ENCODE measurements at regions not wholly inside any gene's neighbourhood (a gene's known extent, or its start where the extent isn't known, plus 50 kb on each side); places are given as distances from the start of the nearest gene placed in this dataset.
"Not testable (repeated sequence)": the region's sequence is repeated elsewhere in the genome, so short reads cannot be mapped to it uniquely, and the experiment has no call there.

DNA sequence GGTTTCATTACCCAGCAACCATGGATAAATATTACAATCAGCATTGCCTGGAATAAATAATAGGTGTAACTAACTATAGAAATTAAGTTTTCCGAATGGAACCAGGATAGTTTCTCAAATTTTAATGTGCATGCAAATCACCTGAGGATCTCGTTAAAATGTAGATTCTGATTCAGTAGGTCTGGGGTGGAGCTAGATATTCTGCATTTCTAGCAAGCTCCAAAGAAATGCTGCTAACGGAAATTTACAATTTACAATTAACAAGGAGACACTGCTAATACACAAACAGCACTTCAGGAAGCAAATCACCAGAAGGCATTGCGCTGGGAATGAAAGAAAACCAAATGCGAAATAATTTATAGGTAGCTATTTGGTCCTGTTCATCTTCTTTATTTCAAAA lies 597.5 kb upstream of the KLF12 start:
- TF ChIP-seq, protein P1, sequence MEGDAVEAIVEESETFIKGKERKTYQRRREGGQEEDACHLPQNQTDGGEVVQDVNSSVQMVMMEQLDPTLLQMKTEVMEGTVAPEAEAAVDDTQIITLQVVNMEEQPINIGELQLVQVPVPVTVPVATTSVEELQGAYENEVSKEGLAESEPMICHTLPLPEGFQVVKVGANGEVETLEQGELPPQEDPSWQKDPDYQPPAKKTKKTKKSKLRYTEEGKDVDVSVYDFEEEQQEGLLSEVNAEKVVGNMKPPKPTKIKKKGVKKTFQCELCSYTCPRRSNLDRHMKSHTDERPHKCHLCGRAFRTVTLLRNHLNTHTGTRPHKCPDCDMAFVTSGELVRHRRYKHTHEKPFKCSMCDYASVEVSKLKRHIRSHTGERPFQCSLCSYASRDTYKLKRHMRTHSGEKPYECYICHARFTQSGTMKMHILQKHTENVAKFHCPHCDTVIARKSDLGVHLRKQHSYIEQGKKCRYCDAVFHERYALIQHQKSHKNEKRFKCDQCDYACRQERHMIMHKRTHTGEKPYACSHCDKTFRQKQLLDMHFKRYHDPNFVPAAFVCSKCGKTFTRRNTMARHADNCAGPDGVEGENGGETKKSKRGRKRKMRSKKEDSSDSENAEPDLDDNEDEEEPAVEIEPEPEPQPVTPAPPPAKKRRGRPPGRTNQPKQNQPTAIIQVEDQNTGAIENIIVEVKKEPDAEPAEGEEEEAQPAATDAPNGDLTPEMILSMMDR (conservative IDR thresholded peaks at IDR 0.05; ENCODE audit: control insufficient read depth, insufficient read depth, low read depth, low read length): no peak
- no peak for DNase-seq (ENCODE audit: low read depth)
- H3K4me3 ChIP-seq (ENCODE audit: control insufficient read depth, low read depth, low read length): no peak overlapping the region

DNA sequence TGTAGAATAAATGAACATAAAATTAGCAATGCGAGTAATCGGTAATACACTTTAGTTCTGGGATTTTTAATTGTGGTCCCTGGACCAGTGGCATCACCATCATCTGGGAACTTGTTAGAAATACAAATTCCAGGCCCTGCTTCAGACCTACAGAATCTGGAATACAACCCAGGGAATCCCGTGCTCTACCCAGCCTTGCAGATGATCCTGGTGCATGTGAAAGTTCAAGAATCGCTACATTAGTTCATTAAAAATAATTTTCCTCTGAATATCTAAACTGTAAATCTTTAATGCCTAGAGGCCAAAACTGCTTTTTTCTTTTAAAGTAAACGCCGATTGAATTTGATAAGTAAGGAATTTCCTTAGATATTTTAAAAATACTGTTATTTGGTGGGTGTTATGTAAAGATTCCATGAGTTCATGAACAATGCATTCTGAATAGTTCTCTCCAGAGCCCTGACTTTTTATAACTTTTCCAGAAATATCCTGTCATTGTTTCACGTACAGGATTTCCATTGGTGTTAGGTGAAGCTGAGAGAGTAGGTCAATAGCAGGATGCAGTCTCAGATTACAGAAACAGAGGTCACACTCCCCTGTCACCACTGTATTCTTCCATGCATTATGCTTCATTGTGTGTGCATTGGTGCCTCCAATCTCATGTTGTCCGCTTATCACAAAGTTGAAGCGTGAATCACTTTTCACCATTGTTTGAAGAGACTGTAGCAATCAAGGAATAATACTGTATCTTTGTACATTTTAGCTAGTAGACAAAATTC lies 596.5 kb upstream of the KLF12 start:
- TF ChIP-seq, protein P1 (conservative IDR thresholded peaks at IDR 0.05; ENCODE audit: control insufficient read depth, insufficient read depth, low read depth, low read length): no peak
- no peak for DNase-seq (ENCODE audit: low read depth)
- no peak overlapping the region for H3K4me3 ChIP-seq (ENCODE audit: control insufficient read depth, low read depth, low read length)

DNA sequence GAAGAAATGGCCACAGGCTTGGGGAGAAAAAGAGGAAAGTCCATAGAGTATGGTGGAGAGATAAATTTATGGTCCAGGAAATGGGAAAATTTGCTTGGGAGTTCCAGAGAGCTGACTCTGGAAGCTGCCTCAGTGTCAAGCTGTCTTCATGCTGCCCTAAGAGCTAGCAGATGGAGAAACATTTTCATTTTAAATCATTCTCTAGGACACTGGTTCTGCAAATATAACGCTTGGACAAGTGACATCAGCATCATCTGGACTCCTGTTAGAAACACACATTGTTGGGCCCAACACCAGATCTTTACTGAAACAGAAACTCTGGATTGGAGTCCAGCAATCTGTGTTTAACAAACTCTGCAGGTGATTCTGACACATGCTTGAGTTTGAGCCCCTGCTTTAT lies 592.0 kb upstream of the KLF12 start:
- no peak for DNase-seq (ENCODE audit: low read depth)
- TF ChIP-seq, protein P1 (conservative IDR thresholded peaks at IDR 0.05; ENCODE audit: control insufficient read depth, insufficient read depth, low read depth, low read length): no peak
- H3K4me3 ChIP-seq (ENCODE audit: control insufficient read depth, low read depth, low read length): no peak overlapping the region

DNA sequence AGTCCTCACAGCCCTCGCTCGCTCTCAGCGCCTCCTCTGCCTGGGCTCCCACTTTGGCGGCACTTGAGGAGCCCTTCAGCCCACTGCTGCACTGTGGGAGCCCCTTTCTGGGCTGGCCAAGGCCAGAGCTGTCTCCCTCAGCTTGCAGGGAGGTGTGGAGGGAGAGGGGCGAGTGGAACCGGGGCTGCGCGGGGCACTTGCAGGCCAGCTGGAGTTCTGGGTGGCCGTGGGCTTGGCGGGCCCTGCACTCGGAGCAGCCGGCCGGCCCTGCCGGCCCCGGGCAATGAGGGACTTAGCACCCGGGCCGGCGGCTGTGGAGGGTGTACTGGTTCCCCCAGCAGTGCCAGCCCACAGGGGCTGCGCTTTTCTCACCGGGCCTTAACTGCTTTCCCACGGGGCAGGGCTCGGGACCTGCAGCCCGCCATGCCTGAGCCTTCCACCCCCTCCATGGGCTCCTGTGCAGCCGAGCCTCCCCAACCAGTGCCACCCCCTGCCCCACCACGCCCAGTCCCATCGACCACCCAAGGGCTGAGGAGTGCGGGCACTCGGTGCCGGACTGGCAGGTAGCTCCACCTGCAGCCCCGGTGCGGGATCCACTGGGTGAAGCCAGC lies 584.1 kb upstream of the KLF12 start:
- not testable (repeated sequence) for H3K4me3 ChIP-seq (ENCODE audit: control insufficient read depth, low read depth, low read length); DNase-seq (ENCODE audit: low read depth)

DNA sequence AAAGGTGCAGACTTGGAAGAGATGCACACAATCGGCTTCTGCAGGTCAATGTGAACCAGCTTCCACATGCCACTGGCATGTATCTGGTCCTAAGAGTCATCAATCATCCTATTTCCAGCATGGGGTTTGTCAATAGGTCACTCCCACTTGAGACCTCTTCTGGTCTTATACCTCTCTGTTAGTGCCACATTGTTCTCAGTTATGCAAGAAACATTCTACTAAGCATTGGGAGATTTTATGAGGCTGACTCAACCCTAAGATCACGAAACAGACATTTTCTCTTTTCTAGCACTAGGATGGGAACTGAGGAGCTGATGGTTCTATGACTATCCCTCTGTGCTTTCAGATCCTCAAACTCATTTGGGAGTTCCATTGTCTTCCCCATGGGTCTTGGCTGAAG lies 581.5 kb upstream of the KLF12 start:
- TF ChIP-seq, protein P1 (conservative IDR thresholded peaks at IDR 0.05; ENCODE audit: control insufficient read depth, insufficient read depth, low read depth, low read length): no peak

DNA sequence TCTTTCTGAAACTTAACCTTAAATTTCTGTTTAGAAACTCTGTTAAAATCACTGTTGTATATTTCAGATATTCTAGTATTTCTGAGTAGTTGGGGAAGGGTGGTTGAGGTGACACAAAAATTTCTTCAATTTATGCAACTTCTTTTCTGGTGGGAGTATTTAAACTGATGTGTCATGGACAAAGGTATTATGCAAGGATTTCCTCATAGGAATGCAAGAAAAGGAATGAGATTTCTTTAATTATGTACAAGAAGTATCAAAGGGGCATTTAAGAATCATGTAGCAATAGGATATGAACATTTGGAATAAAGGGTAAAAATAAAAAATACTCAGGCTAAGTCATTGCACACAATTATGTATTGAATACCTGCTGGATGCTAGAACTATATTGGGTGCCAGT lies 575.8 kb upstream of the KLF12 start:
- H3K4me3 ChIP-seq (ENCODE audit: control insufficient read depth, low read depth, low read length): no peak overlapping the region
- TF ChIP-seq, protein P1 (conservative IDR thresholded peaks at IDR 0.05; ENCODE audit: control insufficient read depth, insufficient read depth, low read depth, low read length): no peak
- peak; percentile 61 for DNase-seq (ENCODE audit: low read depth)

More for the DNA sequence above, 581.5 kb upstream of the KLF12 start:
- H3K4me3 ChIP-seq (ENCODE audit: control insufficient read depth, low read depth, low read length): no peak overlapping the region
- peak; percentile 25 for DNase-seq (ENCODE audit: low read depth)

DNA sequence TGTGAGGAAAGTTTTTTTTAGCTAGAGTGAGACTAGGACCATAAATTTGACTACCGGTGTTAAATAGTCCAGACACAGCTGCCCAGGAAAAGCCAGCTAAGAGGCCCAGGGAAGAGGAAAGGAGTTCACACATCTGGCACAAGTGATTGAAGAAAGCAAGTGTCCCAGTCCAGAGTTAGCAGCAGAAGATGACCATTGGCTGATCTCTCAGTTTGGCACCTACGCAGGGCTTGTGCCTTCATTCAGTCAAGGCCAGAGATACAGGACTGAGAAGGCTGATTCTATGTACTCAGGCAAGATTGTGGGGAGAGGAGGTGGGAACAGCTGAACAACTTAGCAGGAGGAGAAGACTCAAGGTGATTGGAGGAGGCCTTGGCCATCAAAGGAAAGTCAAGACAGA lies 575.0 kb upstream of the KLF12 start:
- TF ChIP-seq, protein P1 (conservative IDR thresholded peaks at IDR 0.05; ENCODE audit: control insufficient read depth, insufficient read depth, low read depth, low read length): no peak

More for the DNA sequence above, 575.0 kb upstream of the KLF12 start:
- DNase-seq (ENCODE audit: low read depth): no peak
- no peak overlapping the region for H3K4me3 ChIP-seq (ENCODE audit: control insufficient read depth, low read depth, low read length)
